SK-N-SH (cell line): ENCODE measurements at regions not wholly inside any gene's neighbourhood (a gene's known extent, or its start where the extent isn't known, plus 50 kb on each side); places are given as distances from the start of the nearest gene placed in this dataset.

ENCODE experiments used
- EP300 ChIP-seq, 2 experiments: IDR thresholded peaks; 2 replicates each; pipeline versions ENCODE4 v1.4.0 to v1.6.1; 2012; ENCODE audit warnings: borderline replicate concordance in 1 of 2, low read depth in 1 of 2, low read length in 1 of 2
- EZH2phosphoT487 ChIP-seq: fragments of 200-600 bp; sonication (generic); IDR thresholded peaks from 2 replicates; pipeline ENCODE4 v1.6.1; 2017; ENCODE audit warnings: low read depth, mixed run types, mild to moderate bottlenecking, antibody characterized with exemption, moderate library complexity, borderline replicate concordance
- FOXJ3 ChIP-seq: sonication (generic); formaldehyde crosslinking; IDR thresholded peaks from 2 replicates; pipeline ENCODE4 v1.5.1; 2020; ENCODE audit warnings: mild to moderate bottlenecking, missing genetic modification reagents
- GABPA ChIP-seq: IDR thresholded peaks from 2 replicates; pipeline ENCODE4 v1.4.0; 2012; ENCODE audit warnings: low read depth, mild to moderate bottlenecking
- JUND ChIP-seq: IDR thresholded peaks from 2 replicates; pipeline ENCODE4 v1.4.0; 2012
- POLR2AphosphoS5 ChIP-seq: IDR thresholded peaks from 2 replicates; pipeline ENCODE4 v1.6.1; 2012; ENCODE audit warnings: low read depth, low read length
- RAD21 ChIP-seq: IDR thresholded peaks from 2 replicates; pipeline ENCODE4 v1.6.1; 2012; ENCODE audit warnings: mild to moderate bottlenecking, low read length
- SIN3A ChIP-seq: IDR thresholded peaks from 2 replicates; pipeline ENCODE4 v1.6.1; 2012; ENCODE audit warnings: low read depth, mild to moderate bottlenecking, low read length, moderate library complexity, borderline replicate concordance
- SMC3 ChIP-seq: IDR thresholded peaks from 2 replicates; pipeline ENCODE4 v1.6.1; 2012; ENCODE audit warnings: low read depth, low read length, improper control_type of control experiment
- YY1 ChIP-seq: IDR thresholded peaks from 2 replicates; pipeline ENCODE4 v1.4.0; 2012; ENCODE audit warnings: low read depth, mild to moderate bottlenecking
- TF ChIP-seq, protein P1 (sequence below): fragments of 200-600 bp; sonication (generic); IDR thresholded peaks from 2 replicates; pipeline ENCODE4 v1.6.1; 2017; ENCODE audit warnings: antibody characterized with exemption, mild to moderate bottlenecking, moderate library complexity
- TF ChIP-seq, protein P2 (sequence below): IDR thresholded peaks from 2 replicates; pipeline ENCODE4 v1.4.0; 2012; ENCODE audit warnings: low read depth

DNA sequence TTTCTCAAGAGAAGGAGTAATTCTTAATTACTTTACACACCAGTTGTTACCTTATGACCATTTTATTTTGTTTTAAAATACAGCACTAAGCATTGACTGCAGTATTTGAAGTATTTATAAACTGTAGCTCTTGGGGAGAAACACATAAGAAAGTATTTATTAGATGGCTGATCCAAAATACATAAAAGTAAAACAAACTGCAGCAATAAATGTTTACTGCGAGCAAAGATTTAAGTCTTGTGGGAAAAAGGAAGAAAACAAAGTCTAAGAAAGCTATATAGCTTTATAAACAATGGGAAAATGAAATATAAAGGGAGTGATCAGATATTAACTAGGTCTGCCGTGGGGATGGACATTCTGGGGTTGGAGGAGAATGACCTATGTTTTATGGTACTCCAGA lies 347.2 kb upstream of the ZC3H15 start:
- TF ChIP-seq, protein P1, sequence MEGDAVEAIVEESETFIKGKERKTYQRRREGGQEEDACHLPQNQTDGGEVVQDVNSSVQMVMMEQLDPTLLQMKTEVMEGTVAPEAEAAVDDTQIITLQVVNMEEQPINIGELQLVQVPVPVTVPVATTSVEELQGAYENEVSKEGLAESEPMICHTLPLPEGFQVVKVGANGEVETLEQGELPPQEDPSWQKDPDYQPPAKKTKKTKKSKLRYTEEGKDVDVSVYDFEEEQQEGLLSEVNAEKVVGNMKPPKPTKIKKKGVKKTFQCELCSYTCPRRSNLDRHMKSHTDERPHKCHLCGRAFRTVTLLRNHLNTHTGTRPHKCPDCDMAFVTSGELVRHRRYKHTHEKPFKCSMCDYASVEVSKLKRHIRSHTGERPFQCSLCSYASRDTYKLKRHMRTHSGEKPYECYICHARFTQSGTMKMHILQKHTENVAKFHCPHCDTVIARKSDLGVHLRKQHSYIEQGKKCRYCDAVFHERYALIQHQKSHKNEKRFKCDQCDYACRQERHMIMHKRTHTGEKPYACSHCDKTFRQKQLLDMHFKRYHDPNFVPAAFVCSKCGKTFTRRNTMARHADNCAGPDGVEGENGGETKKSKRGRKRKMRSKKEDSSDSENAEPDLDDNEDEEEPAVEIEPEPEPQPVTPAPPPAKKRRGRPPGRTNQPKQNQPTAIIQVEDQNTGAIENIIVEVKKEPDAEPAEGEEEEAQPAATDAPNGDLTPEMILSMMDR, result no peak
- TF ChIP-seq GABPA (no peak), EP300 (IDR thresholded peaks at IDR 0.05; ENCODE audit: borderline replicate concordance in 1 of 2, low read depth in 1 of 2, low read length in 1 of 2) (no peak), JUND (no peak), RAD21 (no peak), POLR2AphosphoS5 (no peak), YY1 (no peak), SIN3A (no peak), EZH2phosphoT487 (no peak), SMC3 (no peak), FOXJ3 (CRISPR knock-in tag) (no peak)
- TF ChIP-seq, protein P2, sequence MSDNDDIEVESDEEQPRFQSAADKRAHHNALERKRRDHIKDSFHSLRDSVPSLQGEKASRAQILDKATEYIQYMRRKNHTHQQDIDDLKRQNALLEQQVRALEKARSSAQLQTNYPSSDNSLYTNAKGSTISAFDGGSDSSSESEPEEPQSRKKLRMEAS, result no peak
